ENCODE measurements at regions not wholly inside any gene's neighbourhood (a gene's known extent, or its start where the extent isn't known, plus 50 kb on each side); places are given as distances from the start of the nearest gene placed in this dataset.
"Not testable (repeated sequence)": the region's sequence is repeated elsewhere in the genome, so short reads cannot be mapped to it uniquely, and the experiment has no call there.

DNA sequence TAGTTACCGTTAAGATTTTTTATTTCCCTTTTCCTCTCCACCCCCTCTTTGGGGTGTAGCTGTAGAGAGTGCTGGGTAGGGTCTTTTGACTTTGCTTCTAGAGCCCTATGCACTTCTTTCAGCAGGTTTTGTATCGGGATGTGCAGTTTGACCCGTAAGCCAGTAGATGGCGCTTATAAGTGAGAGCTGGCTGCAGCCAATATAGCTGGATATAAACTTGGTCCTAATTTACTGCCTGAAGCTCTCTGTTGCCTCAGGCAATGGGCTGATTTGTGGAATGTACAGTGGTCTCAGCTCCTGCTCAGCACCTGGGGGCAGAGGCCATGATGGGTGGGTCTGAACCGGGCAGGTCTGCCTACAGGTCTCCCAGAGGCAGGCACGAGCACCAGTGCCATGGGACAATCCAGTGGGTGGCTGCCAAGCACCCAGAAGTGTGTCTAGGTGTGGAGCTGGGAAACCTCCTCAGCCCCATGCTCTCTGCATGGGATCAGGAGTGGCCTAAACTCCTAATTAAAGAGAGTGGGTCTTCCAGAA is 146.5 kb downstream of the SPANXN1 start:
- no peak for DNase-seq (ENCODE audit: low spot score in 2 of 2)
- no peak for FAIRE-seq

DNA sequence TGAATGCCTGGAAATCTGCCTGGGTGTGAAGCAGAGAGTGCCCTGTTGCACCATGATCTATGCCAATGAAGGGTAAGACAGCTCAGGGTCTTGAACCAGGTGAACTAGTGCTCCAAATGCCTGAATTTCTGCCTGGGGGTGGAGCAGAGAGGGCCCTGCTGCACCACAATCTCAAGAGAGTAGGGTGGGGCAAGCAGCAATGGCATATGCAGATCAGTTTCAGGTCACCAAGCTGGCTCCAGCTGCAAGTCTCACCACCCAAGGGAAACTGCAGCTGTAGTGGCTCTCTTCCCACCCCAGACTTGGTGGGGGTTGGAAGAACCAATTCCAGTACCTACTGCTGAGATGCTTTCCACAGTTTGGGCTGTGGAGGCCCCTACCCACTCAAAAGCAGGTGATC is 147.0 kb downstream of the SPANXN1 start:
- FAIRE-seq (no peak), DNase-seq (ENCODE audit: low spot score in 2 of 2) (no peak)

DNA sequence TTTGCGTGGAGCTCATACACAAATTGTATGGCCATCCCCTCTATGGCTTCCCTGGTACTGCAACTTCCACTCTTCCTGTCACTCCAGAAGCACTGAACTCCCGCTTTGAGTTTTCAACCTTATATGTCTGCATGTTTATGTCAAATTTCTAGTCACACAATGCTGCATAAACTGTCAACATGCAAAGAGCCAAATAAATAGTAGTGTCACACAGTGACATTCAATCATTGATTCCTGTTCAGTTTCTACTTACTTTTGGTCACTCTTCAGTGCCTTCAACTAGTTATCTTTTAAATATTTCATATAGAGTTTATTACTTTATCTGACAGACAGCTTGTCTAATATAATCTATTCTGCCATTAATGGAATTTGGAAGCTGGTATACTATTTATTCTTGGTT is 149.3 kb downstream of the SPANXN1 start:
- FAIRE-seq: no peak
- DNase-seq (ENCODE audit: low spot score in 2 of 2): no peak

DNA sequence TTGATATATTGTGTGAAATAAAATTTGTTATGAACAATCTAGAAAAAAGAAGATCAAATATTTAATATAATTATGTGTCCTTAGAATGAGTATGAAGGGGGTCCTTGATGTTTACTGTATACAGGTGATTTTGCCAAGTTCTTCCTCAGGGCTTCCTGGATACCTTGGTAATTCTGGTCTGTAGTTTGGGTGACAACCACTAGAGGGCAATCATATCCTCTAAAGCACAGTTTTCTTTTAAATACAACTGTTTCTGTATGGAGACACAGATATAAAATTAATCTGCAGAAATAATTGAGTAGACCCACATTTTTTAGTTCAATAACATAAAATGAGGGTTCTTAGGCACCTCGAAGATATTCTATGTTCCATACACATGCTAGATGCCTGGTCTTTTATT is 157.7 kb downstream of the SPANXN1 start:
- DNase-seq (ENCODE audit: low spot score in 2 of 2) (peak in 1 of 2 donors; percentile 14), FAIRE-seq (peak; percentile 24)

DNA sequence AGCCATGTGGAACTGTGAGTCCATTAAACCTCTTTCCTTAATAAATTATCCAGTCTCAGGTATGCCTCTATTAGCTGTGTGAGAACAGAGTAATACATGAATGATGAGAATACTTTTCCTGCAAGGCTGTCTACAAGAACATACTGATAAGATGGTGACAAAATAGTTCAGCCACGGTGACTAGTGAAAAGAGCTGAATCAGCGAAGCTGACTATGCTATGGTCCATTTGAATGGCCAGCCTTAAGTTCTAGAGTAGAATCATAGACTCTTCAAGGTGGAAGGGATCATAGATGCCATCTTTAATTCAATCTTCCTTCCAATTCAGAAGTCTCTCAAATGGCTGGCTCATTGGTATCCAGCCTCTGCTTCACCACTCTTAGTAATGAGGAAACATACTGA is 163.3 kb downstream of the SPANXN1 start:
- FAIRE-seq (no peak), DNase-seq (ENCODE audit: low spot score in 2 of 2) (no peak)

DNA sequence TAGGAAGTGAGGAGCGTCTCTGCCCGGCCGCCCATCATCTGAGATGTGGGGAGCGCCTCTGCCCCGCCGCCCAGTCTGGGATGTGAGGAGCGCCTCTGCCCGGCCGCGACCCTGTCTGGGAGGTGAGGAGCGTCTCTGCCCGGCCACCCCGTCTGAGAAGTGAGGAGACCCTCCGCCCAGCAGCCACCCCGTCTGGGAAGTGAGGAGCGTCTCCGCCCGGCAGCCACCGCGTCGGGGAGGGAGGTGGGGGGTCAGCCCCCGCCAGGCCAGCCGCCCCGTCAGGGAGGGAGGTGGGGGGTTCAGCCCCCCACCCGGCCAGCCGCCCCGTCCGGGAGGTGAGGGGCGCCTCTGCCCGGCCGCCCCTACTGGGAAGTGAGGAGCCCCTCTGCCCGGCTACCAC is 188.9 kb downstream of the SPANXN1 start:
- not testable (repeated sequence) for DNase-seq (ENCODE audit: low spot score in 2 of 2); FAIRE-seq

DNA sequence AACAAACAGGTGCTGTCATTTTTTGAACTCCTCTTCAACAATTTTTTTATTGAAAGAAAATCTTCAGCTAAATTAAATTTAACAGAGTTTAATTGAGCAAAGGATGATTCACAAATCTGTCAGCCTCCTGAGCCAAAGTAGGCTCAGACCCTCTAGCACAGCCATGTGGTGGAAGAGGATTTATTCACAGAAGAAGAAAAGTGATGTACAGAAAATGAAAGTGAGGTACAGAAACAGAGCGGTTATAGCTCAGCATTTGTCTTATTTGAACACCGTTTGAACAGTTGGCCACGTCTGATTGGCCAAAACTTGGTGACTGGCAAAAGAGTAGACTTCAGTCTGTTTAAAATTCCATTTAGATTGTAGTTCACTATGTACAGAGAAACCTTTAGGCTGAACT is 217.3 kb downstream of the SPANXN1 start:
- DNase-seq (ENCODE audit: low spot score in 2 of 2) (no peak), FAIRE-seq (no peak)

DNA sequence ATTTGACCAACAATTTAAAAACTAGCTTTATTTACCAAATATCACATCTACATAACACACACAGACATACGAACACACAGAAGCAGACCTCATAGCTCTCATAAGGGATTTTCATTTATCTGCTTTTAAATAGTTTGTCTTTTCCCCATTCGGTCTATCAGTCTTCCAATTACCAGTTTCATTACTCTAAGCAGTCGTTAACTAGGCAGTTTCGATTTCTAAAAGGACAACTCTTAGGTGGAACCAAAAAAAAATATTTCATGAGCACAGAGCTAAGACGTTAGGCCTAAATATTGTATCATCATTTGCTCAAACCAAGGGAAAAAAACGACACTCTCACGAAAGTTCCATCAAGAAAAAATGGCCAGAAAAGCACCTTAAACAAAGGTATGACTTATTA is 228.4 kb downstream of the SPANXN1 start:
- DNase-seq (ENCODE audit: low spot score in 2 of 2): no peak
- no peak for FAIRE-seq

DNA sequence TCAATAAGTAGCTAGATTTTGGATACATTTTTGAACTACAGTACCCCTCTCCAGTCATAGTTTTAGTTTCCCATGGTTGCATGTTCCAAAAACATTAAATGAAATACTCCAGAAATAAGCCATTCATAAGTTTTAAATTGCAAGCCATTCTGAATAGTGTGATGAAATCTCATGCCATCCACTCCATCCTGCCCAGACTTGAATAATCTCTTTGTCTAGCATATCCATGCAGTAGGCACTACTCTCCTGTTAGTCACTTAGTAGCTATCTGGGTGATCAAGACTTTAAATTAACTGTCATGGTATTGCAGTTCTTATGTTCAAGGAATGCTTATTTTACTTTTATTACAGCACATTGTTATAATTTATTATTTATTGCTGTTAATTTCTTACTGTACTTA is 237.4 kb downstream of the SPANXN1 start:
- FAIRE-seq (no peak), DNase-seq (ENCODE audit: low spot score in 2 of 2) (no peak)

DNA sequence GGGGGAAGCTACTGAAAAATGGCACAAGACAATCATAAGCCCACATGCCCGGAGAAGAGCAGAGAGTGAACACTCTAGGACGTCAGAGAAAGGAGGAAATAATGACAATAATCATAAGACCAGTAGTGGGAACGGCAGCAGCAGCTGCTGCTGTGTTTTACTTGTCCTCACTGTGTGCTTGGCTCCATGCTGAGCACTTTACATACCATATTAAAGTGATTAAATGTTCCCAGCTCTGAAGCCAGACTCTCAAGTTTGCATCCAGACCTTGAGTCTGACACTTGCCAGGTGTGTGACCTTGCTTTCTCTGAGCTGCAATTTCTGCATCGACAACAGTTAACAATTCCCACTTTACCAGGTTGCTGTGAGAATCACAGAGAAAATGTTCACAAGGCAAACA is 255.4 kb downstream of the SPANXN1 start:
- no peak for DNase-seq (ENCODE audit: low spot score in 2 of 2)
- no peak for FAIRE-seq

DNA sequence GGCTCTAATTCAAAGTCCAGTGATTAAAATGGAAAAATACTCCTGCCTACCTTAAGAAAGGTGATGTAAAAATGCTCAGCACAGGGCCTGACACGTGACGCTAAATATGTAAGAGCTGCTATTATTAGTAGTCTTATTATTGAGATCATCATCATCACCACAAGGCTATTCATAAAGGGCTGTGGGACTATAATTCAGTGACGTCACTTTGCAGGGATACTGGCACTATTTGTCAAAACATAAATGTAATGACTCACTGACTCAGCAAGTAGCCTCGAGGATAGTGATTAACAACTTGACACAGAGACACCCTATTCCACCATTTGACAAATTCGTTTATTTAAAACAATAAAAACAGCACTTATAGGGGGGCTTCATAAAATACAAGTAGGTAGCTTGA is 258.9 kb downstream of the SPANXN1 start:
- DNase-seq (ENCODE audit: low spot score in 2 of 2) (no peak), FAIRE-seq (no peak)

DNA sequence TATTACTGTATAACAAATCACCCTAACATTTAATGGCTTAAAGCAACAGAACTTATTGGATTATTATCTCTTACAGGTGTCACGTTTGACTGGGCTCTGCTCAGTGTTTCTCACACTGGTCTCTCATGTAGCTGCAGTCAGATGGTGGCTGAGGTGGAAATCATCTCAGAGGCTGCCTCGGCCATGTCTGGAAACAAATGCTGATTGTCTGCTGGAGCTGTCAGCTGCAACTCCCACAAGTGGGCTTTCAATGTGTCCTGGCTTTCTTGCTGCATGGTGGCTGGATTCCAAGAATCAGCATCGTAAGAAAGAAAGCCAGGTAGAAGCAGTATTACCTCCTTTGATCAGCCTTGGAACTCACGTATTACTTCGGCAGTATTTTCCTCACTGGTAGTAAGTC is 277.6 kb downstream of the SPANXN1 start:
- FAIRE-seq: no peak
- no peak for DNase-seq (ENCODE audit: low spot score in 2 of 2)

DNA sequence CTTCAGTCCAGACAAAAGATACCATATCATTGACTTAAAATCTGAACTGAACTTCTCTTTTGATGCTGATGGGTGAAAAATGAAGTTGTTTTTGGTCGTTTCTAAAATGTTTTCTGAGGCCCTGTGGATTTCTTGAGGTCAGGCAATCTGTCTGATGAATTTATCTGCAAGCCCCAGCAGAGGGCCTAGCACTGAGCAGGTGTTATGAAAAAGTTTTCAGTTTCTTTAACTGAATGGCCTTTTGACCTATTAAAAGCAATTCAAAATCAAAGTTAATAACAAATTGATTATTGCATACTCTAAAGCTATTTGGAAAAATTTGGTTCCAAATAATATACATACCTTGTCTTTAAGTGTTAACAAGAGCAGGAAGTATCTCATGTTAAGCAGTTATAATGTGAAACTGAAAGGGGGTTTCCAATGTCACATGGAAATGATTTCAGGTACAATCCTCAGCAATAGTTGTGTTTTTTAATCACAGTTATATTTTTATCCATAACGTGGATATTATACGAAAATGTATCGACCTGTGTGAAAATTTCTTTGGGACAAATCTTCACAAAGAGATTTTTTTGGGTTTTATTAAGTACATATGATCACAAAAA is 285.0 kb downstream of the SPANXN1 start:
- DNase-seq (ENCODE audit: low spot score in 2 of 2): no peak
- FAIRE-seq: no peak

DNA sequence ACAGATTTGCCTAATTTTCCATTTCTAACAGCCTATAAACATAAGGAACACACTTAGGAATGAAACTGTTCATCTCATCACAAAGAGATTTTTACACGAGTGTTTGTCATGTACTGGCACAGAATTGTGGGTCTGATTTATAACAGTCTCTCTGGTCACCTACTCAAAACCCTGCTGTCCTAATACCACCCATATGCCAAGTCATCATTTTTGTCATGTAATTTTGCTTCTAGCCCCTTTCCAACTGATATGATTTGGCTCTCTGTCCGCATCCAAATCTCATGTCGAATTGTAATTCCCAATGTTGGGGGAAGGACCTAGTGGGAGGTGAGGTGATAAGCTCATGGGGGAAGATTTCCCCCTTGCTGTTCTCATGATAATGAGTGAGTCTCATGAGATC is 284.1 kb upstream of the SLITRK2 start:
- FAIRE-seq: no peak
- DNase-seq (ENCODE audit: low spot score in 2 of 2): no peak

DNA sequence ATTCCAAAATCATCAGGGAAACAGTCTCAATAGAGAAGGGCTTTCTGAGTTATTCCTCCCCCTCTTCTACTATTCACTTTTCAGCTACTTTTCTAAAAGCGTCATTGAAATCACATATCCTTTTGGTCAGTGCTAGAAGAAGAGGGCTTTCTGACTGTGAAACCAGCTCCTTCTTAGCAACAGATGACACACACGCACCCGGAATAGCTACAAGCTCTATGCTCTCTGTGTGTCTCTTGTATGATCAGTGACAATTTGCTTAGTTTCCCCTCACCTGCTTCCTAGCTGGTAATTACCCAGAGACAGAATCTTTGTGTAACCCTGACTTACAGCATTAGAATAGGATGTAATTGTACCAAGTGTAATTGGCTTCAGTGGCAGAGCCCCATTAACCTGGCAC is 268.1 kb upstream of the SLITRK2 start:
- no peak for DNase-seq (ENCODE audit: low spot score in 2 of 2)
- no peak for FAIRE-seq

DNA sequence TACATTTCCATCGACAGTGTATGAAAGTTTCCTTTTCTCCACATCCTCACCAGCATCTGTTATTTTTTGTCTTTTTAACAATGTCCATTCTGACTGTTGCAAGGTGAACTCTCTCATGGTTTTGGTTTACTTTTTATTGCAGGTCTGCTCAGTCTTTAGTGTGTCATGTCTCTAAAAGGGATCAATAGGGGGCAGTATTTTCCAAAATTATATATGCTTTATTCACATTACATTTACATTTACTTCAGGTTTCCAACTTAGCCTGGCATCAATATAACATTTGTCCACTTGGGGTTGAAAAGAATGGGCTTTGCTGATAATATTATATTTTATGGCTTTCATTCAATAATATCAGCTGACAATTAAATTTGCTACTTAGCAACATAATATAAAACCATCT is 265.0 kb upstream of the SLITRK2 start:
- no peak for DNase-seq (ENCODE audit: low spot score in 2 of 2)
- no peak for FAIRE-seq

DNA sequence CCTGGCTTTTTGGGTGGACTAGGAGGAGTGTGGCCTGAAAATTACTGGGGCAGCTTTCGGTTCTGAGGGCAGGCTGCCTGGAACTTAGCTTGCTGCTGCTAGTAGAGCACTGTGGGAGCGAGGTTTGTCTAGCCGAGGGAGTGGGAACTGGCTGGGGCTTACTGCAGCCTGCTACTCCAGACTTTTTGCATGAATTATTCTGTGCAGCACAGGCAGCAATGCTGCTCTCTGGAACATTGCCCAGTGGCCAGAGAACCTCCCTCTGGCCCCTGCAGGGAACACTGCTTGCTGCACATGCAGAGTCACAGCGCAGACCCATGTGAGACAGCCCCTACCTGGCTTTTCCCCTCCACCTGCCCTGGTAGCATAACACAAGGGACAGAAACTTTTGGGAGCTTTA is 263.9 kb upstream of the SLITRK2 start:
- FAIRE-seq (no peak), DNase-seq (ENCODE audit: low spot score in 2 of 2) (no peak)

DNA sequence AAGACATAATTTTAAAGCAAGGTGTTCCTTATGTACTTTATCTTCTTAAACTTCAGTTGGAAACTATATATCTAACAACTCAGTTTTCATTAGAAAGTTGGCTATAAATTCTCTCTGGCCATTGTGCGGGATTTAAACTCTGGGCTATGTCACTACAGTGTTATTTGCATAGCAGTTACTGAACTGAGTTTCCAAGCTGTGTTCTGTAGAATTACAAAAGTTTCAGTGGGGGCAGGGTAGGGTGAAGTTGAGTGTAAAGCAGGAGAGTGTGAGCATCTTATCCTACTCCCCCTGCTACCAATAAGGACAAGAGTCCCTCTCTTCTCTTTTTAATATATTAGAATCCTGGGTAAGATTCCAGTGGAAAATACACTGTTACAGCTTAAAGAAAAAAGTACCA is 254.5 kb upstream of the SLITRK2 start:
- FAIRE-seq (no peak), DNase-seq (ENCODE audit: low spot score in 2 of 2) (no peak)

DNA sequence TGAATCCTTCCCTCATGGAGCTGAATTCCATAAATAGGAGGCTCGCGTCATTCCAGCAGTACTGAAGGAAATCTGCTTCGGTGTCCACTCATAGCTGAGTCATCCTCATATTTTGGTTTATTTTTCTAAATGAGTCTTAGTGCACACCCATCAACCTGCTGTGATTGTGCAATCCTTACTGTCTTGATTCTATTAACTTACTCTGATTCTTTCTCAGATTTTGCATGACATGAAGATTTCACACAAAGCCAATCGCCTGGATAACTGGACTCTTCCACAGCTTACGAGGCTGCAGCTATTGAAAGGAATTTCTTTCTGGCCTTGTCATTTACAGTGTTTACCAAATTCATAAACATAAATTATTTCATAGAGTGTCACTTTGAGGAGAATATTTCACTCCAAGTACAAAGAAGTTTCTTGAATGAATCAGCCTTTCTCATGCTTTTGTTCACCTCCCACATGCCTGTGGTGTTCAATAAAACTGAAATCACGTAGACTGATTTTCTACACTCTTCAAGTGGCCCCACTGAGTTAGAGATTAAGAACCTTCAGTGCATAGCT is 207.6 kb upstream of the SLITRK2 start:
- no peak for DNase-seq (ENCODE audit: low spot score in 2 of 2)
- no peak for FAIRE-seq

DNA sequence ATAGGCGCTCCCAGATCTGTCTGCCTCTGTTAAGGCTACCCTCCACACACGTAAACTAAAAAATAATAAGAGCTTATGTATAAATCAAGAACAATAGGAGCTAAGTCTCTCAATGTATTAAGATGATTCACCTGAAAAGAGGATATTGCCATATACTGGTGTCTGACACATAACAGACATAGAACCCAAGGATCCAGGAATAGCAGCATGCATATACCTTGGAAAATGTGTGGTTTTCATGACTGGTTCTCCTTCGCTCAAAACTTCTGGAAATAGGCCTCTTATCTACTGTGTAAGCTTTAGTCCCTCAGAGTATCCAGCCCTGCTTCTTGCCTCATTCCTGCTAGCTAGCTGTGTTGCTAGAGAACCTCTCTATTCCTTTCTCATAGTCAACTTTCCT is 203.7 kb upstream of the SLITRK2 start:
- DNase-seq (ENCODE audit: low spot score in 2 of 2): no peak
- FAIRE-seq: no peak

DNA sequence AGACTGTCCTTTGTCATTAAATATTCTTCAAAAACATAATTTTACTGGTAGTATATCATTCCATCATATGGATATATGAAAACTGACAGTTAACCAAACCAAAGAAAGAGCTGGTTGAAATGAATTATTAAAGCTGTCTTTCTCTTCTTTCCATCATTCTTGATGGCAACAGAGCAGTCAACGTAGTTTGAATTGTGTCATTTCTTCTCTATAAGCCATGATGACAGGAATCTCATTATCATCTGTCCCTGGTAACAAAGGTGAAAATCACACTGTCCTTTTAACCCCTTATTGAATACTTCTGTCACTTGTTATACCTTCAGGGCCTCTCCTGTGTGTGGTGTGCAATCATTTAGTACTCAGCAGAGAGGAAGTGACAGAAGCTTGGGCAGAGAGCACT is 197.0 kb upstream of the SLITRK2 start:
- no peak for DNase-seq (ENCODE audit: low spot score in 2 of 2)
- FAIRE-seq: no peak

DNA sequence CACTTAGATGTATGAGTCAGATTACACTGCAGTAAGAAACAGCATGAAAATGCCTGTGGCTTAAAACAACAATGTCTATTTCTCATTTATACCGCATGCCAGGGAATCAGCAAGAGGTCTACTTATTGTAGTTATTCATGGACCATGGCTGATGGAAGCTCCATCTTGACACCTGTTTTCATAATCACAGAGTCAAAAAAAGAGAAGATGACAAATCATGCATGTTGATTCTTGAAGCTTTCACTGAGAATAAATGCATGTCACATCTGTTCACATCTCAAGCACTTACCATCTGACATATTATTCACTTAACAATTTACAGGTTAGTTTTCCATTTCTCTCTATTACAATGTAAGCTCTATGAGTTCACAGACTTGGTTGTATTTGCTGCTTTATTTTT is 194.2 kb upstream of the SLITRK2 start:
- DNase-seq (ENCODE audit: low spot score in 2 of 2) (no peak), FAIRE-seq (no peak)

DNA sequence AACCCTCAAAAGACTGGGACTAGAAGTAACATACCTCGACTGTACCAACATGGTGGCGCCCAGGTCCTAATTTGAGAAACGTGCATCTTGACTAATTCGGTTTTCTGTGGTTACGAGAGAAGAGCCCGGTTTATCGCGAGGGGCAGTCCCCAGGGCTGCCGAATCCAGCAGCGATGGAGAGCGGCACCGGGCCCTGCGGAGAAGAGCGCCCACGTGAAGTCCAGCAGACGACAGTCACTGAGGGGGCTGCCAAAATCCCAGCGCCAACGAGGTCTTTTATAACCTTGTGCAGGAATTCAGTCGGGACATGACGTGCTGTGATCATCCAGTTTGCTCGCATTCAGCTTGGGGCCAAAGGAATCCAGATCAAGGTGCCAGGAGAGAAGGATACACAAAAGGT is 187.5 kb upstream of the SLITRK2 start:
- no peak for FAIRE-seq
- no peak for DNase-seq (ENCODE audit: low spot score in 2 of 2)
